ENCODE measurements at regions not wholly inside any gene's neighbourhood (a gene's known extent, or its start where the extent isn't known, plus 50 kb on each side); places are given as distances from the start of the nearest gene placed in this dataset.

GRCh38 chr11:122360875-122361274 lies 244.9 kb upstream of the BLID start:
- H3K9me3 ChIP-seq = no peaks in the 10 kb centered on the region
- H3K4me3 ChIP-seq (ENCODE audit: low read depth, low read length) = no peak overlapping the region
- no peak for DNase-seq
- H3K27me3 ChIP-seq = no peaks in the 10 kb centered on the region
- H3K4me1 ChIP-seq = no peaks in the 10 kb centered on the region
- TF ChIP-seq, protein P1, sequence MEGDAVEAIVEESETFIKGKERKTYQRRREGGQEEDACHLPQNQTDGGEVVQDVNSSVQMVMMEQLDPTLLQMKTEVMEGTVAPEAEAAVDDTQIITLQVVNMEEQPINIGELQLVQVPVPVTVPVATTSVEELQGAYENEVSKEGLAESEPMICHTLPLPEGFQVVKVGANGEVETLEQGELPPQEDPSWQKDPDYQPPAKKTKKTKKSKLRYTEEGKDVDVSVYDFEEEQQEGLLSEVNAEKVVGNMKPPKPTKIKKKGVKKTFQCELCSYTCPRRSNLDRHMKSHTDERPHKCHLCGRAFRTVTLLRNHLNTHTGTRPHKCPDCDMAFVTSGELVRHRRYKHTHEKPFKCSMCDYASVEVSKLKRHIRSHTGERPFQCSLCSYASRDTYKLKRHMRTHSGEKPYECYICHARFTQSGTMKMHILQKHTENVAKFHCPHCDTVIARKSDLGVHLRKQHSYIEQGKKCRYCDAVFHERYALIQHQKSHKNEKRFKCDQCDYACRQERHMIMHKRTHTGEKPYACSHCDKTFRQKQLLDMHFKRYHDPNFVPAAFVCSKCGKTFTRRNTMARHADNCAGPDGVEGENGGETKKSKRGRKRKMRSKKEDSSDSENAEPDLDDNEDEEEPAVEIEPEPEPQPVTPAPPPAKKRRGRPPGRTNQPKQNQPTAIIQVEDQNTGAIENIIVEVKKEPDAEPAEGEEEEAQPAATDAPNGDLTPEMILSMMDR (IDR thresholded peaks at IDR 0.05; ENCODE audit: low read depth, low read length) = no peak
- H3K36me3 ChIP-seq = no peaks in the 10 kb centered on the region

- Histone ChIP-seq H3K4me1 (no peaks in the 10 kb centered on the region), H3K9me3 (no peaks in the 10 kb centered on the region), H3K36me3 (no peaks in the 10 kb centered on the region), H3K4me3 (ENCODE audit: low read depth, low read length) (no peak overlapping the region), H3K27me3 (no peaks in the 10 kb centered on the region)
- TF ChIP-seq, protein P1 (IDR thresholded peaks at IDR 0.05; ENCODE audit: low read depth, low read length) = no peak
- DNase-seq = no peak
Measured at GRCh38 chr11:122359081-122359571, 243.1 kb upstream of the BLID start.

DNA sequence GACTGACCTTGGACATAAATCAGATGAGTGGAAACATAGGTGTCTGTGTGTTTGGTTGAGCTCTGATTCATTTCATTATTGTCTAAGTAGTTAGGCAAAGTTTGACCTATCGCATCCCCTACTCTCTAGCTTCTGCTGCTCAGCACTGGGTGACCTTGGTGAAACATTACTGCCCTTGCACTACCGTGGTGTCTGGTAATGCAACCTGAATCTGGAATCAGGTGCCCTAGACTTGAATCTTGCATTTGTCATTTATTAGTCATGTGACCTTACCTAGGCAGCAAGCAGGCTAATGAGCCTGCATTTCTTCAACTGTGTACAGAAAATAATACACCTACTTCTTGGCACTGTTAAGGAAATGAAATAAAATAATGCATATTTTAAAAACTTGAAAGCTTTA lies 242.3 kb upstream of the BLID start:
- TF ChIP-seq, protein P1 (IDR thresholded peaks at IDR 0.05; ENCODE audit: low read depth, low read length) = no peak
- H3K36me3 ChIP-seq = no peaks in the 10 kb centered on the region
- no peaks in the 10 kb centered on the region for H3K9me3 ChIP-seq
- H3K27me3 ChIP-seq = no peaks in the 10 kb centered on the region
- DNase-seq = no peak
- H3K4me3 ChIP-seq (ENCODE audit: low read depth, low read length) = no peak overlapping the region
- H3K4me1 ChIP-seq = no peaks in the 10 kb centered on the region

- Histone ChIP-seq H3K4me1 (no peaks in the 10 kb centered on the region), H3K4me3 (ENCODE audit: low read depth, low read length) (no peak overlapping the region), H3K9me3 (no peaks in the 10 kb centered on the region), H3K27me3 (no peaks in the 10 kb centered on the region), H3K36me3 (no peaks in the 10 kb centered on the region)
- TF ChIP-seq, protein P1 (IDR thresholded peaks at IDR 0.05; ENCODE audit: low read depth, low read length) = no peak
- DNase-seq = no peak
Measured at GRCh38 chr11:122355968-122356367, 240.0 kb upstream of the BLID start.

- no peak for DNase-seq
- TF ChIP-seq, protein P1 (IDR thresholded peaks at IDR 0.05; ENCODE audit: low read depth, low read length) = no peak
Measured at GRCh38 chr11:122354025-122354697, 238.1 kb upstream of the BLID start.

GRCh38 chr11:122353561-122353960 lies 237.5 kb upstream of the BLID start:
- DNase-seq = no peak
- Histone ChIP-seq H3K4me3 (ENCODE audit: low read depth, low read length) (no peak overlapping the region), H3K9me3 (no peaks in the 10 kb centered on the region), H3K36me3 (no peaks in the 10 kb centered on the region), H3K27me3 (no peaks in the 10 kb centered on the region), H3K4me1 (no peaks in the 10 kb centered on the region)
- TF ChIP-seq, protein P1 (IDR thresholded peaks at IDR 0.05; ENCODE audit: low read depth, low read length) = no peak

More at GRCh38 chr11:122354025-122354697, 238.1 kb upstream of the BLID start:
- Histone ChIP-seq H3K4me3 (ENCODE audit: low read depth, low read length) (no peak overlapping the region), H3K4me1 (no peaks in the 10 kb centered on the region), H3K36me3 (no peaks in the 10 kb centered on the region), H3K9me3 (no peaks in the 10 kb centered on the region), H3K27me3 (no peaks in the 10 kb centered on the region)
